NCI-H2029 treated with DMSO at 0.1 percent for 48 hours (cell line): ENCODE measurements at regions not wholly inside any gene's neighbourhood (a gene's known extent, or its start where the extent isn't known, plus 50 kb on each side); places are given as distances from the start of the nearest gene placed in this dataset.
"Not testable (repeated sequence)": the region's sequence is repeated elsewhere in the genome, so short reads cannot be mapped to it uniquely, and the experiment has no call there.

Experiments used
- DNase-seq: peaks from one replicate; lab custom pipeline; 2025; lab: John Stamatoyannopoulos, UW

- no peak for DNase-seq
Measured at GRCh38 chr3:95265129-95265528, 1202.3 kb downstream of the NSUN3 start.

- no peak for DNase-seq
Measured at GRCh38 chr3:95271395-95271794, 1208.5 kb downstream of the NSUN3 start.

DNA sequence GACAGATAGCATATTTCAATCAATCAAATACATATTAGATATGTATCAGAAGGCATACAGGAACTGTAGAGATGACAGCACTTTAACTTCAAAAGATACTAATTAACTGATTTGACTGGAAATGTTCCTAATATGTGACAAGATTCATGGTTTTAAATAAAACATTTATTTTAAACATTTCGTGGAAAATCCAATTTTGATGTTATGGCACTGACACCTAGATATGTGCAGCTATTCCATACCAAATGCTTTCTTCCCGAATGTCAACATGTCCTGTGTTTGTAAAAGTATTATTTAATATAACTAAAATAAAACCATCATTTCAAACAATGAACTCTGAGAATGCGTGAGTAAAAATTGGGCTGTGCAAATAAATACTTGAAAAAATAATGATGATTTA lies 1209.3 kb downstream of the NSUN3 start:
- no peak for DNase-seq

DNA sequence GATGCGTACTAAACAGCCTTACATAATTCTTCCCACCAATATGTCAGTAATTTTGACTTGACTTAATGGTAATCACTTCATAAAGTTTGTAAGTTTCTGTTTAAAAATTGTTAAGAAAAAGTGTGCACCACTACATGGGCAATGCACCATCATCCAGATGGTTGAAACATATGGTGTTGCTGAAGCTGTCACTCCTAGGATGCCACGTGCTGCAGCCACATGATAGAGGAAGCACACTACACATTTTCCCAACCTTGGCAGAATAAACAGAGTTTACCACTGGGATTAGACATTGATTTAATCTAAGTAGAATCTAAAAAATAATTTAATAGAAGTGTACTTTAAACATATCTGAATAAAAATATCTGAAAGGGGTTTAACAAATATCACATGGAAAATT lies 1209.9 kb downstream of the NSUN3 start:
- no peak for DNase-seq

- DNase-seq = no peak
Measured at GRCh38 chr3:95277613-95278012, 1214.8 kb downstream of the NSUN3 start.

- DNase-seq = no peak
Measured at GRCh38 chr3:95280711-95281352, 1218.0 kb downstream of the NSUN3 start.

DNA sequence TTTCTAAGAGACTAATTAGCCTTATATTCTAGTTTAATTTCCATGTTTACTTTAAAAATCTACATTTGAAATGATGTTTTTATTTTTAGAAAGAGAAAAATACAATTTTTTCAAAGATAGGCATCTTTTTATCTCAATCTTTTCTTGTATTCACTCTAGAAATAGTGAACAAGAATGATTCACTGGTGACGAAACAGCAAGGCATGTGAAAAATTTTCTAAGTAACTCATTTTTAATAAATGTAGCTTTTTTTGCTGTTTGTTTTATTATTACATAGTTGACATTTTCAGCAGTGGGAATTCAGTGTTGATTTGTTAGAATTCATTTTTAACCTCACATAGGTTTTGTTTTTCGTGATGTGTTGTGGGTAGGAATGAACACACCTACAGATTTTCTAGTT lies 1226.4 kb downstream of the NSUN3 start:
- DNase-seq = no peak

GRCh38 chr3:95297581-95297980 lies 1234.7 kb downstream of the NSUN3 start:
- no peak for DNase-seq

DNA sequence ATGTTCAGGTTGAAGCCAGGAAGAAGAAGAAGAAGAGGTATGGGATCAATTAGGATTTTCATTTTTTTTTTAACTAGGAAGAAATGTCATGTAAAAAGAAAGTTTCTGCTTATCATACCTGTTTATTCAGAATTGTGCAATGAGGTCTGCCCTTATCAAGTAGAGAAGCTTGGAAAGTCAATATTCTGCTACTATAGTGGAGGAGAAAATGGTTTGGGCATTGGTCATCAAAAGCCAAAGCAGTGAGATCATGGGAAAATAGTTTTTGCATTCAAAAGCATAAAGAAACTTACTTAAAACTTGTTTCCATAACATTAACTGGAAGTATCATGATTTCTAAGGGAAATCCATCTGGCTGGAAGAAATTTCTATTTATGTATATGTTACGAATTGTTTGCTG lies 1239.2 kb downstream of the NSUN3 start:
- no peak for DNase-seq

DNA sequence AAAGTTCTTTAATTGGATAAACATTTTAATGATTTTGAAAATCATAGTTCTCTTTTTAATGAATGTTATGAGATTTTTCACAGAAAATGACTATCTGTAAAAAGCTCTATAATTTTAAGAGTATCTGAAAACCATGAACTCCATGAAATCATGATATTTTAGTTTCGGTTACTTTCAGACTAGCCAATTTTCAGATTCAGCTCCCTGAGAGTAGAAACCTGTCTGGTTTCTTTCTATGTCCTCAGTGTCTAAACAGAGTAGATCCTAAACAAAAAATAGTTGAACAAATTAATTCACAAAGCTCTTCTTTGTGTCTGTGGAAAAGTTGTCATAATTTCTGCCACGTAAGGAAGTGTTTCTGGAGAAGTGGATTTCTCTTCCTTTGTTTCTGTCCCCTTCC lies 1247.7 kb downstream of the NSUN3 start:
- no peak for DNase-seq

DNA sequence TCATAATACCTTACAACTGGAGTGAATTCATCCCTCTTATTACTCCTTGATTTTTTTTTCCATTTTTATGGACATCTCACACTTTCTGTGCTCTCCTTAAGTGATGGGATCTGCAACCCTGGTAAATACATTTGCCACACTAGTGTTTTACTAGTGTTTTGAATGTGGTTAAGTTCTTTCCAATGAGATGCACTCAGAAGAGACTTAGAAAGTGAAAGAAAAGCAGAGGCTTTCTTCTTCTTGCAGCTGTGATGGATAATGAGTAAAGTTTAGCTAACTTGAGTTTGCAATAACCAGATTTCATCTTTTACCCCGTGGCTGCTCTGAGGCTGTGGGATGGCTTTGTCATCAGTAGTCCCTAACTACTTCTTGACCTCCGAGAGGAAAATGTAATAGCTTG lies 1248.4 kb downstream of the NSUN3 start:
- DNase-seq = no peak

DNA sequence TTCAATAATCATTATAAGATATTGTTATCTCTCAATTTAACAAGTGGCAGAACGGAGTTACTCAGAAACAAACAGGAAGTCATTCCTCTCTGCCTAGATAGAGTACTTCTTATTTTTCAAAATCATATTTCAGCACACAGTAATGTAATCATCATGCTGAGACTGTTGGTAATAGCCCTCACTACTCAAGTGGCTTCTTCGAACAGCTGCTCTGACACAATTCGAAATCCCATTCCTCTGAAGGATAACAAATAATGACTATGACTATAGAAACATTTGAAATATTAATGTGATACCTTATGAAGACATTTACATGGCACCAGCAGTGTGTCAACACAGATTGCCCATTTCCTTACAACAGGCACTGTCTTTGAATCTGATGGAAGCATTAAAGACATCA lies 1249.8 kb downstream of the NSUN3 start:
- DNase-seq = no peak

- DNase-seq = no peak
Measured at GRCh38 chr3:95319921-95320494, 1257.1 kb downstream of the NSUN3 start.

DNA sequence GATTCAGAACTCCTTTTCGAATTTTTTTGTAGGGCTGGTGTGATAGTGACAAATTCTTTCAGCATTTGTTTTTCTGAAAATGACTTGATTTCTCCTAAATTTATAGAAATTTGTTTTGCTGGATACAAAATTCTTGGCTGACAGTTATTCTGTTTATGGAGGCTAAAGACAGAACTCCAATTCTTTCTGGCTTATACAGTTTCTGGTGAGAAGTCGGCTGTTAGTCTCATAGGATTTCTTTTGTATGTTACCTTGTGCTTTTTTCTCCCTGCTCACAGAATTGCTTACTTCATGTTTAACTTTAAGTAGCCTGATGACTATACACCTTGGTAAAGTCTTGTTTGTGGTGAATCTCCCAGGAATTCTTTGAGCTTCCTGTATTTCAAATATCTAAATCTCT lies 1264.6 kb downstream of the NSUN3 start:
- DNase-seq = no peak

DNA sequence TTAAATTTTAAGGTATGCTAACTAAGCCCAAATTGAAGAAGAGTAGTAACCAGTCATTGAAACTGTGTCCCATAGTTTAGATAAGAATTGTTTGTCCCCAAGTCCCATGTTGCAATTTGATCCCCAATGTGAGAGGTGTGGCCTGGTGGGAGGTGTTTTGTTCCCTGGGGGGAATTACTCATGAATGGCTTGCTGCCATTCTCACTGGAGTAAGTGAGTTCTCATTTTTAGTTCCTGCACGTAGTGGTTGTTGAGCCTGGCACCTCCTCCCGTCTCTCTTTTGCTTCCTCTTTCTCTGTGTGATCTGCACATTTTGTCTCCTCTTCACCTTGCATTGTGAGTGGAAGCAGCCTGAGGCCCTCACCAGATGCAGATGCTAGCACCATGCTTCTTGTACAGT lies 1271.0 kb downstream of the NSUN3 start:
- no peak for DNase-seq

- no peak for DNase-seq
Measured at GRCh38 chr3:95334461-95334860, 1271.6 kb downstream of the NSUN3 start.

GRCh38 chr3:95335517-95335916 lies 1272.7 kb downstream of the NSUN3 start:
- DNase-seq = no peak

GRCh38 chr3:95338446-95338845 lies 1275.6 kb downstream of the NSUN3 start:
- no peak for DNase-seq

- no peak for DNase-seq
Measured at GRCh38 chr3:95341314-95341713, 1278.5 kb downstream of the NSUN3 start.

DNA sequence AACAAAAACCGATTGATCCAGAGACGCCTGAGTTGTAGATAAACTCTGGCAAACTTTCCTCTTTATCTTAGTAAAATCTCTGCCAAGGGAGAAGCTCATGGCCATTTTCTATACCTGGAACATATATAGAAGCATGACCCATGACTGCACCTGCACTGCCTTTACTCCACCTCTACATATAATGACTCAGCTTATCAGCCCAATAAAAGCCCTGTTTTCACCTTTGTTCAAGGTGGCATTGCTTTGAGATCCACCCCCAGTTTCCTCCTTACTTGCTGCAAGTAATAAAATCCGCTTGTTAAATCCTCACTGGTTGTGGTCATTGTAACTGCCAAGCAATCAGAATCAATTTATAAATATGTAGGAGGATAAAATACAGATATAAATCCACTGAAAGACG lies 1280.4 kb downstream of the NSUN3 start:
- no peak for DNase-seq

- DNase-seq = no peak
Measured at GRCh38 chr3:95343767-95344166, 1280.9 kb downstream of the NSUN3 start.

DNA sequence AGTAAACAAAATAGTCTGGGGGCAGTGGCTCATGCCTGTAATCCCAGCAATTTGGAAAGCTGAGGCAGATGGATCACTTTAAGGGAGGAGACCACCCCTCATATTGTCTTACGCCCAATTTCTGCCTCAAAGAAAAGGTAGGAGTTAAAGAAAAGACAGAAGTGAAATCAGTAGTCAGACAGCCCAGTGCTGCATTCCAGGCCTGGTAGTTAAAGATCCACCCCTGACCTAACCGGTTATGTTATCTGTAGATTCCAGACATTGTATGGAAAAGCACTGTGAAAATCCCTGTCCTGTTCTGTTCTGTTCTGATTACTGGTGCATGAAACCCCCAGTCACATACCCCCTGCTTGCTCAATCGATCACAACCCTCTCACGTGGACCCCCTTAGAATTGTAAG lies 1285.1 kb downstream of the NSUN3 start:
- not testable (repeated sequence) for DNase-seq

DNA sequence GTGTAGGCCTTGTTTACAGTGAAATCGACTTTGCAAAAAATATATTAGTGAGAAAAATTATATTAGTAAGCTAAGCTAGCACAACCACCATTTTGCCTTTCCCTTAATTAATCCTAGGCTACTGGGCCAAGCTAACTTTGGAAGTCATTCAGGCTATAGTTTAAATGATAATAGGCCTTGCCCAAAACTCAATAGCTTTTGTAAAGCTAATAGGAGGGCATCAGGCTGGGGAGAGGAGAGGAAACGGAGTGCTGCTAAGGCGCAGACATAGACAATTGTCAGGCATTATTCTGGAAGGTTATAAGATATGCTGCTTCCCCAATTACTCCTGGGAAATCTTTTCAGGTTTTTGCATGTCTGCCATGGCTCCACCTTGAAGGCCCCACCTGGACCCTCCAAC lies 1286.0 kb downstream of the NSUN3 start:
- DNase-seq = no peak

DNA sequence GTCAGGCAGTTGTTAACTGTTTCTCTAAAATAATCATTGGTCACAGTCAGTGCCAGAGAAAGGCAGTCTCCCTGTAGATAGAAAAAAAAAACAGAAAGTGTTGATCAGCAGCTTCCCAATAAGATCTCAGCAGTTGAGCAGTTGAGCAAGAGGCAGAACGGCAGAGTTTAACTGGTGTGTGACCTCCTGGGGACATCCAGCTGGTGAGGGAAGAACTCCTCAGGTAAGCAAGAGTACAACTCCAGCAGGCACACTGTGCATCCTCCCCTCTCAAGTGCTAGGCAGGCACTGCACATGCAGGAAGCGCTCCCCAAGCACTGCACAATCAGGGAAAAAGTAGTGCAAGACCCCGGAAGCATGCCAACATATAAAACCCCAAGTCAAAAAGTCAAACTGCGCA lies 1287.2 kb downstream of the NSUN3 start:
- DNase-seq = no peak
